WTC11 (cell line): ENCODE measurements at regions not wholly inside any gene's neighbourhood (a gene's known extent, or its start where the extent isn't known, plus 50 kb on each side); places are given as distances from the start of the nearest gene placed in this dataset.

Experiments
- ATAC-seq: fragments of 200-7000 bp; cut with Tn5 transposase; 2 replicates; pipeline ENCODE4 v1.10.0; 2021; ENCODE audit warnings: mild to moderate bottlenecking, moderate library complexity
- CTCF ChIA-PET: fragments of 300-600 bp; sonication (Branson Sonifier 250); formaldehyde crosslinking; loops from one replicate; lab custom pipeline; 2021; ENCODE audit warnings: antibody characterized with exemption; lab: Charles Lee
- POLR2A ChIA-PET: fragments of 350-600 bp; sonication (Branson Sonifier 250); formaldehyde crosslinking; loops from one replicate; lab custom pipeline; 2021; ENCODE audit warnings: antibody characterized with exemption; lab: Charles Lee
- DNase-seq: peaks from one replicate; pipeline ENCODE4 v3.0.0; 2021; ENCODE audit warnings: low spot score
- H3K27ac Mint-ChIP-seq: 2 replicates; pipeline ENCODE4 v1.8.0; 2021; ENCODE audit warnings: mixed read lengths
- H3K27me3 Mint-ChIP-seq: 2 replicates; pipeline ENCODE4 v1.8.0; 2021; ENCODE audit warnings: low read depth, mild to moderate bottlenecking, moderate library complexity, mixed read lengths
- H3K36me3 Mint-ChIP-seq: 2 replicates; pipeline ENCODE4 v1.8.0; 2021; ENCODE audit warnings: mixed read lengths
- H3K4me1 Mint-ChIP-seq: 2 replicates; pipeline ENCODE4 v1.8.0; 2022; ENCODE audit warnings: mixed read lengths
- H3K4me3 Mint-ChIP-seq: 2 replicates; pipeline ENCODE4 v1.8.0; 2021; ENCODE audit warnings: mild to moderate bottlenecking, moderate library complexity, mixed read lengths
- H3K9me3 Mint-ChIP-seq: 2 replicates; pipeline ENCODE4 v1.8.0; 2021; ENCODE audit warnings: mixed read lengths
- CBFB ChIP-seq: sonication (generic); formaldehyde crosslinking; IDR thresholded peaks from 2 replicates; pipeline ENCODE4 v1.8.1; 2022; ENCODE audit warnings: mild to moderate bottlenecking, low read depth, missing genetic modification reagents
- FOXJ3 ChIP-seq: sonication (generic); formaldehyde crosslinking; IDR thresholded peaks from 2 replicates; pipeline ENCODE4 v1.9.0; 2021; ENCODE audit warnings: missing genetic modification reagents, mild to moderate bottlenecking, borderline replicate concordance
- FOXK1 ChIP-seq: sonication (generic); formaldehyde crosslinking; IDR thresholded peaks from 2 replicates; pipeline ENCODE4 v1.8.0; 2022; ENCODE audit warnings: mild to moderate bottlenecking, moderate library complexity, missing genetic modification reagents
- GTF2I ChIP-seq: fragments of 250-450 bp; sonication (Bioruptor Pico); conservative IDR thresholded peaks from 2 replicates; pipeline ENCODE4 v1.4.0; 2021; ENCODE audit warnings: mild to moderate bottlenecking
- MYBL2 ChIP-seq: sonication (generic); formaldehyde crosslinking; IDR thresholded peaks from 2 replicates; pipeline ENCODE4 v1.8.1; 2023; ENCODE audit warnings: mild to moderate bottlenecking, moderate library complexity, missing genetic modification reagents
- NFATC4 ChIP-seq: fragments of 250-450 bp; sonication (Bioruptor Pico); IDR thresholded peaks from 2 replicates; pipeline ENCODE4 v1.9.0; 2021; ENCODE audit warnings: mild to moderate bottlenecking
- NFYB ChIP-seq: sonication (generic); formaldehyde crosslinking; conservative IDR thresholded peaks from 2 replicates; pipeline ENCODE4 v1.8.0; 2022; ENCODE audit warnings: low read depth, missing genetic modification reagents
- NR1H2 ChIP-seq: sonication (generic); formaldehyde crosslinking; IDR thresholded peaks from 2 replicates; pipeline ENCODE4 v1.9.0; 2021; ENCODE audit warnings: mild to moderate bottlenecking, moderate library complexity, missing genetic modification reagents
- NR2C2 ChIP-seq: sonication (generic); formaldehyde crosslinking; IDR thresholded peaks from 2 replicates; pipeline ENCODE4 v1.8.0; 2022; ENCODE audit warnings: mild to moderate bottlenecking, missing genetic modification reagents
- PRRX2 ChIP-seq: fragments of 250-450 bp; sonication (Bioruptor Pico); IDR thresholded peaks from 2 replicates; pipeline ENCODE4 v1.8.0; 2021; ENCODE audit warnings: mild to moderate bottlenecking
- RELA ChIP-seq: sonication (generic); formaldehyde crosslinking; IDR thresholded peaks from 2 replicates; pipeline ENCODE4 v1.8.1; 2022; ENCODE audit warnings: missing genetic modification reagents, mild to moderate bottlenecking, borderline replicate concordance
- SMAD4 ChIP-seq: sonication (generic); formaldehyde crosslinking; IDR thresholded peaks from 2 replicates; pipeline ENCODE4 v1.8.0; 2022; ENCODE audit warnings: mild to moderate bottlenecking, missing genetic modification reagents
- TEAD4 ChIP-seq: sonication (generic); formaldehyde crosslinking; IDR thresholded peaks from 2 replicates; pipeline ENCODE4 v1.8.0; 2022; ENCODE audit warnings: mild to moderate bottlenecking, missing genetic modification reagents
- TP53 ChIP-seq: sonication (generic); formaldehyde crosslinking; IDR thresholded peaks from 2 replicates; pipeline ENCODE4 v1.8.1; 2023; ENCODE audit warnings: mild to moderate bottlenecking, missing genetic modification reagents
- ZNF317 ChIP-seq: sonication (generic); formaldehyde crosslinking; IDR thresholded peaks from 2 replicates; pipeline ENCODE4 v1.8.1; 2023; ENCODE audit warnings: low read depth, mild to moderate bottlenecking, moderate library complexity, missing genetic modification reagents, borderline replicate concordance
- ZNF423 ChIP-seq: fragments of 250-450 bp; sonication (Bioruptor Pico); IDR thresholded peaks from 2 replicates; pipeline ENCODE4 v2.1.2; 2022; ENCODE audit warnings: mild to moderate bottlenecking, moderate library complexity
- TF ChIP-seq, protein P1 (sequence below): fragments of 250-450 bp; sonication (Bioruptor Pico); IDR thresholded peaks from 2 replicates; pipeline ENCODE4 v2.1.2; 2022; ENCODE audit warnings: mild to moderate bottlenecking, moderate library complexity
- TF ChIP-seq, protein P2 (sequence below): sonication (generic); formaldehyde crosslinking; IDR thresholded peaks from 2 replicates; pipeline ENCODE4 v1.8.0; 2022; ENCODE audit warnings: mild to moderate bottlenecking, missing genetic modification reagents
- TF ChIP-seq, protein P3 (sequence below): fragments of 250-450 bp; sonication (Bioruptor Pico); IDR thresholded peaks from 2 replicates; pipeline ENCODE4 v1.9.0; 2021; ENCODE audit warnings: moderate library complexity, mild to moderate bottlenecking, inconsistent platforms, borderline replicate concordance
- TF ChIP-seq, protein P4 (sequence below): sonication (generic); formaldehyde crosslinking; IDR thresholded peaks from 2 replicates; pipeline ENCODE4 v1.8.1; 2022; ENCODE audit warnings: mild to moderate bottlenecking, missing genetic modification reagents, moderate library complexity, borderline replicate concordance
- TF ChIP-seq, protein P5 (sequence below): sonication (generic); formaldehyde crosslinking; IDR thresholded peaks from 2 replicates; pipeline ENCODE4 v1.8.0; 2023; ENCODE audit warnings: mild to moderate bottlenecking, missing genetic modification reagents
- TF ChIP-seq, protein P6 (sequence below): sonication (generic); formaldehyde crosslinking; IDR thresholded peaks from 2 replicates; pipeline ENCODE4 v1.8.1; 2023; ENCODE audit warnings: mild to moderate bottlenecking, missing genetic modification reagents, moderate library complexity
- TF ChIP-seq, protein P7 (sequence below): sonication (generic); formaldehyde crosslinking; IDR thresholded peaks from 2 replicates; pipeline ENCODE4 v1.8.0; 2022; ENCODE audit warnings: mild to moderate bottlenecking, missing genetic modification reagents

DNA sequence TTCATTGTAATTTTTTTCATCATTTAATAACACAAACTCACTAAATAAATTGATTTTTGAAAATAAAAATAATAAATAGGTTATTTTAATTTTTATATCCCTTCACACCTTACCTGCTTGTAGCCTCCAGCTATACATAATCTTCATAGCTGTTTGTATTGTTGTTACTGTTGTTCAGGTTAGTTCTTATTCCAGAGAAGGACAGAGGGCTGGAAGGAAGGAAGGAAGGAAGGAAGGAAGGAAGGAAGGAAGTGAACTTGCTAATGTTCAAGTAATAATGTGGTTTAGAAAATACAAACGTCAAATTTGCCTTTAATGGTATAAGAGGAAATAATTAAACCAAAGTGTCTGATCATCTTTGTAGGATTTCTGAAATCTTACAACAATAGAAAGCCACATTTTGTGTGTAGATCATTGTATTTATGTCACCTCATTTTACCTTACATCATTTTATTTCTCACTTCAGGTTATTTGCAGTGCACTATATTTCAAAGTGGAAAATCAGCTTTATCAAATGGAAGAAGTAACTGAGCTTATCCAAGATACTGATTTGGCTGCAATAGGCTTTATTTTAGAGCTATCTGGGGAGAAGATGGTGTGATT lies 660.0 kb upstream of the CCDC54 start:
- peaks cover 17% of the 10 kb centered on the region for H3K9me3 Mint-ChIP-seq
- POLR2A ChIA-PET = no interaction called here
- ATAC-seq (no peak), DNase-seq (no peak)
- TF ChIP-seq SMAD4 = no peak
- no peak for TF ChIP-seq PRRX2 (CRISPR knock-in tag)
- TF ChIP-seq, protein P1, sequence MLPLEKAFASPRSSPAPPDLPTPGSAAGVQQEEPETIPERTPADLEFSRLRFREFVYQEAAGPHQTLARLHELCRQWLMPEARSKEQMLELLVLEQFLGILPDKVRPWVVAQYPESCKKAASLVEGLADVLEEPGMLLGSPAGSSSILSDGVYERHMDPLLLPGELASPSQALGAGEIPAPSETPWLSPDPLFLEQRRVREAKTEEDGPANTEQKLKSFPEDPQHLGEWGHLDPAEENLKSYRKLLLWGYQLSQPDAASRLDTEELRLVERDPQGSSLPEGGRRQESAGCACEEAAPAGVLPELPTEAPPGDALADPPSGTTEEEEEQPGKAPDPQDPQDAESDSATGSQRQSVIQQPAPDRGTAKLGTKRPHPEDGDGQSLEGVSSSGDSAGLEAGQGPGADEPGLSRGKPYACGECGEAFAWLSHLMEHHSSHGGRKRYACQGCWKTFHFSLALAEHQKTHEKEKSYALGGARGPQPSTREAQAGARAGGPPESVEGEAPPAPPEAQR (CRISPR knock-in tag) = no peak
- TF ChIP-seq NR2C2 (CRISPR knock-in tag) = no peak
- TF ChIP-seq, protein P2, sequence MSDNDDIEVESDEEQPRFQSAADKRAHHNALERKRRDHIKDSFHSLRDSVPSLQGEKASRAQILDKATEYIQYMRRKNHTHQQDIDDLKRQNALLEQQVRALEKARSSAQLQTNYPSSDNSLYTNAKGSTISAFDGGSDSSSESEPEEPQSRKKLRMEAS (CRISPR knock-in tag) = no peak
- no peak for TF ChIP-seq RELA (CRISPR knock-in tag)
- TF ChIP-seq, protein P3, sequence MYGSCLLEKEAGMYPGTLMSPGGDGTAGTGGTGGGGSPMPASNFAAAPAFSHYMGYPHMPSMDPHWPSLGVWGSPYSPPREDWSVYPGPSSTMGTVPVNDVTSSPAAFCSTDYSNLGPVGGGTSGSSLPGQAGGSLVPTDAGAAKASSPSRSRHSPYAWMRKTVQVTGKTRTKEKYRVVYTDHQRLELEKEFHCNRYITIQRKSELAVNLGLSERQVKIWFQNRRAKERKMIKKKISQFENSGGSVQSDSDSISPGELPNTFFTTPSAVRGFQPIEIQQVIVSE (CRISPR knock-in tag) = no peak
- TF ChIP-seq FOXJ3 (CRISPR knock-in tag) = no peak
- TF ChIP-seq TEAD4 = no peak
- TF ChIP-seq NFYB (CRISPR knock-in tag) = no peak
- TF ChIP-seq, protein P4, sequence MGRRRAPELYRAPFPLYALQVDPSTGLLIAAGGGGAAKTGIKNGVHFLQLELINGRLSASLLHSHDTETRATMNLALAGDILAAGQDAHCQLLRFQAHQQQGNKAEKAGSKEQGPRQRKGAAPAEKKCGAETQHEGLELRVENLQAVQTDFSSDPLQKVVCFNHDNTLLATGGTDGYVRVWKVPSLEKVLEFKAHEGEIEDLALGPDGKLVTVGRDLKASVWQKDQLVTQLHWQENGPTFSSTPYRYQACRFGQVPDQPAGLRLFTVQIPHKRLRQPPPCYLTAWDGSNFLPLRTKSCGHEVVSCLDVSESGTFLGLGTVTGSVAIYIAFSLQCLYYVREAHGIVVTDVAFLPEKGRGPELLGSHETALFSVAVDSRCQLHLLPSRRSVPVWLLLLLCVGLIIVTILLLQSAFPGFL (CRISPR knock-in tag) = no peak
- no peak for TF ChIP-seq ZNF317 (CRISPR knock-in tag)
- TF ChIP-seq, protein P5, sequence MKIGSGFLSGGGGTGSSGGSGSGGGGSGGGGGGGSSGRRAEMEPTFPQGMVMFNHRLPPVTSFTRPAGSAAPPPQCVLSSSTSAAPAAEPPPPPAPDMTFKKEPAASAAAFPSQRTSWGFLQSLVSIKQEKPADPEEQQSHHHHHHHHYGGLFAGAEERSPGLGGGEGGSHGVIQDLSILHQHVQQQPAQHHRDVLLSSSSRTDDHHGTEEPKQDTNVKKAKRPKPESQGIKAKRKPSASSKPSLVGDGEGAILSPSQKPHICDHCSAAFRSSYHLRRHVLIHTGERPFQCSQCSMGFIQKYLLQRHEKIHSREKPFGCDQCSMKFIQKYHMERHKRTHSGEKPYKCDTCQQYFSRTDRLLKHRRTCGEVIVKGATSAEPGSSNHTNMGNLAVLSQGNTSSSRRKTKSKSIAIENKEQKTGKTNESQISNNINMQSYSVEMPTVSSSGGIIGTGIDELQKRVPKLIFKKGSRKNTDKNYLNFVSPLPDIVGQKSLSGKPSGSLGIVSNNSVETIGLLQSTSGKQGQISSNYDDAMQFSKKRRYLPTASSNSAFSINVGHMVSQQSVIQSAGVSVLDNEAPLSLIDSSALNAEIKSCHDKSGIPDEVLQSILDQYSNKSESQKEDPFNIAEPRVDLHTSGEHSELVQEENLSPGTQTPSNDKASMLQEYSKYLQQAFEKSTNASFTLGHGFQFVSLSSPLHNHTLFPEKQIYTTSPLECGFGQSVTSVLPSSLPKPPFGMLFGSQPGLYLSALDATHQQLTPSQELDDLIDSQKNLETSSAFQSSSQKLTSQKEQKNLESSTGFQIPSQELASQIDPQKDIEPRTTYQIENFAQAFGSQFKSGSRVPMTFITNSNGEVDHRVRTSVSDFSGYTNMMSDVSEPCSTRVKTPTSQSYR (CRISPR knock-in tag) = no peak
- no peak for TF ChIP-seq CBFB (CRISPR knock-in tag)
- TF ChIP-seq NR1H2 (CRISPR knock-in tag) = no peak
- CTCF ChIA-PET = no interaction called here
- H3K27ac Mint-ChIP-seq = no peak overlapping the region; the same call in 1 of the 2 replicates
- no peaks in the 10 kb centered on the region; the same call in 1 of the 2 replicates for H3K4me1 Mint-ChIP-seq
- no peak overlapping the region for H3K4me3 Mint-ChIP-seq
- H3K27me3 Mint-ChIP-seq = no peaks in the 10 kb centered on the region
- peaks cover 15% of the 10 kb centered on the region for H3K36me3 Mint-ChIP-seq

DNA sequence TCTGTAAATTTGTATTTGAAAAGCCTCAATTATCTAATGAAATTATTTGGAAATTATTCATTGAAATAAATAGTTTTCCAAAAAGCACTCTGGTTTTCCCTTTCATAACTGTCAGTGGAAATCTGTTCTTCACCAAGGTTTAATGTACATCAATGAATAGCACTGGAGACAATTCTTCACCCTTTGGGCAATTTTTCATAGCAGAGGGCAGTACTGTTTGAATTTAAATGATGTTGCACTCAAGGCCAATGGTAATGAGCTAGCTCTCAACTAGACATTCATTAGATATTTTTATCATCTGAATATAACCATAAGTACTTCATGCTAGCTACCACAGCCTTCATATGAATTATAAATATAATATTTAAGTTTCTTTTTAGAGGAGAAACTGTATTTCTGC lies 658.2 kb upstream of the CCDC54 start:
- DNase-seq (no peak), ATAC-seq (no peak)
- H3K27ac Mint-ChIP-seq = no peak overlapping the region
- ChIA-PET POLR2A (no interaction called here), CTCF (no interaction called here)
- H3K9me3 Mint-ChIP-seq = peaks cover 18% of the 10 kb centered on the region
- no peaks in the 10 kb centered on the region for H3K27me3 Mint-ChIP-seq
- H3K4me1 Mint-ChIP-seq = no peaks in the 10 kb centered on the region; the same call in 1 of the 2 replicates
- H3K4me3 Mint-ChIP-seq = no peak overlapping the region
- peaks cover 15% of the 10 kb centered on the region for H3K36me3 Mint-ChIP-seq
- TF ChIP-seq ZNF423 (CRISPR knock-in tag) = no peak
- no peak for TF ChIP-seq TP53
- TF ChIP-seq, protein P6, sequence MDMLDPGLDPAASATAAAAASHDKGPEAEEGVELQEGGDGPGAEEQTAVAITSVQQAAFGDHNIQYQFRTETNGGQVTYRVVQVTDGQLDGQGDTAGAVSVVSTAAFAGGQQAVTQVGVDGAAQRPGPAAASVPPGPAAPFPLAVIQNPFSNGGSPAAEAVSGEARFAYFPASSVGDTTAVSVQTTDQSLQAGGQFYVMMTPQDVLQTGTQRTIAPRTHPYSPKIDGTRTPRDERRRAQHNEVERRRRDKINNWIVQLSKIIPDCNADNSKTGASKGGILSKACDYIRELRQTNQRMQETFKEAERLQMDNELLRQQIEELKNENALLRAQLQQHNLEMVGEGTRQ = no peak
- TF ChIP-seq FOXK1 (CRISPR knock-in tag) = no peak
- TF ChIP-seq, protein P7, sequence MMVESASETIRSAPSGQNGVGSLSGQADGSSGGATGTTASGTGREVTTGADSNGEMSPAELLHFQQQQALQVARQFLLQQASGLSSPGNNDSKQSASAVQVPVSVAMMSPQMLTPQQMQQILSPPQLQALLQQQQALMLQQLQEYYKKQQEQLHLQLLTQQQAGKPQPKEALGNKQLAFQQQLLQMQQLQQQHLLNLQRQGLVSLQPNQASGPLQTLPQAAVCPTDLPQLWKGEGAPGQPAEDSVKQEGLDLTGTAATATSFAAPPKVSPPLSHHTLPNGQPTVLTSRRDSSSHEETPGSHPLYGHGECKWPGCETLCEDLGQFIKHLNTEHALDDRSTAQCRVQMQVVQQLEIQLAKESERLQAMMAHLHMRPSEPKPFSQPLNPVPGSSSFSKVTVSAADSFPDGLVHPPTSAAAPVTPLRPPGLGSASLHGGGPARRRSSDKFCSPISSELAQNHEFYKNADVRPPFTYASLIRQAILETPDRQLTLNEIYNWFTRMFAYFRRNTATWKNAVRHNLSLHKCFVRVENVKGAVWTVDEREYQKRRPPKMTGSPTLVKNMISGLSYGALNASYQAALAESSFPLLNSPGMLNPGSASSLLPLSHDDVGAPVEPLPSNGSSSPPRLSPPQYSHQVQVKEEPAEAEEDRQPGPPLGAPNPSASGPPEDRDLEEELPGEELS (CRISPR knock-in tag) = no peak
- no peak for TF ChIP-seq GTF2I (CRISPR knock-in tag)
- TF ChIP-seq FOXJ3 (CRISPR knock-in tag) = no peak
- no peak for TF ChIP-seq NFATC4 (CRISPR knock-in tag)
- no peak for TF ChIP-seq MYBL2
